Stimulated activated CD4-positive, alpha-beta T cell treated with anti-CD3 and anti-CD28 coated beads, Interleukin-1b, Interleukin-23, amount 100 ng/mL, for 24 hours (primary cell): ENCODE measurements at regions not wholly inside any gene's neighbourhood (a gene's known extent, or its start where the extent isn't known, plus 50 kb on each side); places are given as distances from the start of the nearest gene placed in this dataset.
"Not testable (repeated sequence)": the region's sequence is repeated elsewhere in the genome, so short reads cannot be mapped to it uniquely, and the experiment has no call there.

Experiments used
- DNase-seq, 4 experiments: peaks; one replicate each; pipeline ENCODE4 v3.0.0-alpha.2; 2020; ENCODE audit warnings: low read depth in 4 of 4, low spot score in 1 of 4

GRCh38 chr16:60815865-60816264 is 1220.4 kb downstream of the CDH8 start:
- DNase-seq: no peak

GRCh38 chr16:60815033-60815432 is 1221.2 kb downstream of the CDH8 start:
- DNase-seq: no peak

GRCh38 chr16:60811657-60812056 is 1224.6 kb downstream of the CDH8 start:
- DNase-seq: no peak

GRCh38 chr16:60811051-60811608 is 1225.1 kb downstream of the CDH8 start:
- no peak for DNase-seq

GRCh38 chr16:60810250-60810649 is 1226.0 kb downstream of the CDH8 start:
- DNase-seq: no peak

- no peak for DNase-seq
These were observed 1243.8 kb downstream of the CDH8 start for GRCh38 chr16:60792437-60792836.

- no peak for DNase-seq
These were observed 1247.6 kb downstream of the CDH8 start for GRCh38 chr16:60788631-60789030.

- DNase-seq: no peak
These were observed 1260.0 kb downstream of the CDH8 start for GRCh38 chr16:60776281-60776680.

GRCh38 chr16:60771138-60771537 is 1265.1 kb downstream of the CDH8 start:
- DNase-seq: no peak

GRCh38 chr16:60770384-60770783 is 1265.9 kb downstream of the CDH8 start:
- not testable (repeated sequence) for DNase-seq

- DNase-seq: no peak
These were observed 1272.4 kb downstream of the CDH8 start for GRCh38 chr16:60763869-60764268.

- no peak for DNase-seq
These were observed 1280.3 kb downstream of the CDH8 start for GRCh38 chr16:60755907-60756306.

GRCh38 chr16:60748366-60748765 is 1287.9 kb downstream of the CDH8 start:
- DNase-seq: no peak

- no peak for DNase-seq
These were observed 1292.0 kb downstream of the CDH8 start for GRCh38 chr16:60744198-60744597.

GRCh38 chr16:60741810-60742209 is 1294.4 kb downstream of the CDH8 start:
- no peak for DNase-seq

- DNase-seq: no peak
These were observed 1296.2 kb downstream of the CDH8 start for GRCh38 chr16:60739737-60740683.

- no peak for DNase-seq
These were observed 1304.7 kb downstream of the CDH8 start for GRCh38 chr16:60731329-60732050.

GRCh38 chr16:60729051-60729450 is 1307.2 kb downstream of the CDH8 start:
- DNase-seq: no peak

- DNase-seq: no peak
These were observed 1308.4 kb downstream of the CDH8 start for GRCh38 chr16:60727851-60728250.

GRCh38 chr16:60720060-60720459 is 1316.2 kb downstream of the CDH8 start:
- DNase-seq: no peak

GRCh38 chr16:60717808-60718207 is 1318.4 kb downstream of the CDH8 start:
- no peak for DNase-seq

GRCh38 chr16:60712144-60712543 is 1324.1 kb downstream of the CDH8 start:
- DNase-seq: no peak
